ENCODE measurements at regions not wholly inside any gene's neighbourhood (a gene's known extent, or its start where the extent isn't known, plus 50 kb on each side); places are given as distances from the start of the nearest gene placed in this dataset.

- TF ChIP-seq POLR2AphosphoS5 (IDR thresholded peaks at IDR 0.05; ENCODE audit: borderline replicate concordance, low read depth, low read length) (no peak), EZH2 (IDR thresholded peaks at IDR 0.05) (no peak), FOXP2 (optimal IDR thresholded peaks at IDR 0.05; ENCODE audit: control extremely low read depth, extremely low read length, insufficient read depth) (no peak)
Observed at GRCh38 chr11:109071262-109071661, 350.7 kb upstream of the C11orf87 start.

Measured in SK-N-MC (cell line).